HG02642 (cell line): ENCODE measurements at regions not wholly inside any gene's neighbourhood (a gene's known extent, or its start where the extent isn't known, plus 50 kb on each side); places are given as distances from the start of the nearest gene placed in this dataset.
"Not testable (repeated sequence)": the region's sequence is repeated elsewhere in the genome, so short reads cannot be mapped to it uniquely, and the experiment has no call there.

Experiments used
- ATAC-seq: cut with Tn5 transposase; IDR thresholded peaks from one replicate; pipeline ENCODE4 v1.9.1; 2021; ENCODE audit warnings: mild to moderate bottlenecking; ENCODE audit not compliant: unreplicated experiment, poor library complexity

- no peak for ATAC-seq
Observed at GRCh38 chr5:166596043-166596442, 1695.4 kb upstream of the WWC1 start.

DNA sequence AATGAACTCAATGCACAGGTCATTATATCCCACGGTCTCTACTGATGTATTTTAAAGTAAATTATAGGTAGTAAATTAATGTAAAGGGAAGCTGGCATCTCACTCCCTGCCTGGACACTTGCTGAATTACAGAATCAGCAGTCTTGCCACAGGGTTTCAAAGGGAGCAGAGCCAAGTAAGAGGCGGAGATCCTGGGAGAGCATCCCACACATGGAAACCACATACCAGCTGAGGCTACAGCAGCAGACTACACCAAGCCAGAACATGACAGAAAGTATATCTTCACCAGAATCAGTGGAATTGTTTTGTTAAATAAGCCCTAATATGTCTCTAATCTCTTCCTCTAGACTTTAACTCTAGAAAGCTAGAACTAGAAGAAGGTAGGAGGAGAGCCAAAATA is 1689.2 kb upstream of the WWC1 start:
- ATAC-seq, result no peak

DNA sequence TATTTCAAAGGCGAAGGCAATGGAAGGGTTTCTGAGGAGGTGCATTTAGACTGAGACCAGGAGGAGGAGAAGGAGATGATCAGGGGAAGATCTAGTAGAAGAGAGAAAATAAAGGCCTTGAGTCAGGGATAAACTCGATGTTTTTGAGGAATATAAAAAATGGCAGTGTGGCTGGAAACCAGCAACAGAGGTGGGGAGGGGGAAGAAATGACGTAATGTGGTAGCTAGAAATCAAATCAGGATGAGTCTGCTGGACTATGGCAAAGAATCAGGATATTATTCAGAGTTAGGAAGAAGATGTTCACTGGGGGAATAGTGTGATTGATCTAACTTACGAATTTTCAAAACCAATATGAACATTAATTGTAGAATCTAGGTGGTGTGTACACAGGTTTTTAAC is 1673.9 kb upstream of the WWC1 start:
- no peak for ATAC-seq

GRCh38 chr5:166618526-166618925 is 1672.9 kb upstream of the WWC1 start:
- no peak for ATAC-seq

GRCh38 chr5:166624573-166624972 is 1666.9 kb upstream of the WWC1 start:
- ATAC-seq, result no peak

DNA sequence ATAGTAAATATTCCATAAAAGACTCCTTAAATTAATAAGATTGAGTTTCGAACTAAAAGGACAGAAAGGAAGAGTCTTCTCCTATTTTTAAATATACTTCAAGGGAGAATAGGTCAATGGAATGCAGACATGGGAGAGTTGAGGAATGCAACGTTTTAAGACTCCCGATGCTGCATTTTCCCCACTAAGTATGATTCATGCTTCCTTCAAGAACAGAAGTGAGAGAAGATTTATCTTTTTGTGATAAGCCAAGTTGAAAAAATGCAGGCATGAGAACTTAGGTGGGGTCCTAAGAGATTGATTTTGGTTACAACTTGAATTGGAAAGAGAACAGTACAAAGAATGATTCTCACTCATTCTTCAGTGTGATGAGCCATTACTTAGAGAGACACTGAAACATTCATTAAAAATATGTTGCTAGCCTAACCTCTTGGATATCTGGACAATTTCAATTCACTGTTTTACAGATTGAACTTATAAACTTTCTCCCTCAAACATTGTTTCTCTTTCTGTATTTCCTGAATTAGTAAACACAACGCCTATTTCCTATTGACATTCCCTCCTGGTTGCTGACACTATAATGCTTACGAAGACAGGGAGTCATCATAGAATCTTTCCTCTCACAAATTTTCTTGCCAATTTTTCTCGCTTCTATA is 1666.1 kb upstream of the WWC1 start:
- ATAC-seq, result no peak

GRCh38 chr5:166637295-166637694 is 1654.2 kb upstream of the WWC1 start:
- ATAC-seq, result no peak

GRCh38 chr5:166639151-166639550 is 1652.3 kb upstream of the WWC1 start:
- ATAC-seq, result no peak

DNA sequence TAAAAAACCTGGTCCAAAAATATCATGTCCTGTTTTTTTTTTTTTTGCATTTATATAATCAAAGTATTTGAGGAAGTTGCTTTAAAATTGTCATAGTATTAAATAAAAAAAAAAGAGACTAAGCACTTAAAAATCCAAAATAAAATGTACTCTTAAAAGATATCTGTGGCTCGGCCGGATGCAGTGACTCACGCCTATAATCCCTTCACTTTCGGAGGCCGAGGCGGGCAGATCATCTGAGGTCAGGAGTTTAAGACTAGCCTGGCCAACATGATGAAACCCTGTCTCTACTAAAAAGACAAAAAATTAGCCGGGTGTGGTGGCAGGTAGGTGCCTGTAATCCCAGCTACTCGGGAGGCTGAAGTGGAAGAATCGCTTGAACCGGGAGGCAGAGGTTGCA is 1651.3 kb upstream of the WWC1 start:
- ATAC-seq, result not testable (repeated sequence)

DNA sequence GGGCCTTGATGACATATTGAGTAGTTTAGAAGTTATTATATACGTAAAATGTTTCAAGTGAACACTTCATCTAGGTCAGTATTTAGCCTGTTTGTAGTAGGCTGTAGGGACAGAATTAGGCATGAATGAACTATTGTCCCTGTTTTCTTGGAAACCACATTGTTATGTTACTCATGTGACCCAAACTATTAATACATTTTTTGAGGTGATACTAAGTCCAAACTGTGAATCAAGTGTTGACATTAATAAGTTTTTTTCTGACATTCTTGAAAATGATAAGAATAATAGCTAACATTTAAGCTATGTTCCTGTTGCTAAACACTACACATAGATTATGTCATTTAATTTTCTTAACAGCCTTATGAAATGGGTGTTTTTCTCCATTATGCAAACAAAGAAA is 1642.7 kb upstream of the WWC1 start:
- no peak for ATAC-seq

DNA sequence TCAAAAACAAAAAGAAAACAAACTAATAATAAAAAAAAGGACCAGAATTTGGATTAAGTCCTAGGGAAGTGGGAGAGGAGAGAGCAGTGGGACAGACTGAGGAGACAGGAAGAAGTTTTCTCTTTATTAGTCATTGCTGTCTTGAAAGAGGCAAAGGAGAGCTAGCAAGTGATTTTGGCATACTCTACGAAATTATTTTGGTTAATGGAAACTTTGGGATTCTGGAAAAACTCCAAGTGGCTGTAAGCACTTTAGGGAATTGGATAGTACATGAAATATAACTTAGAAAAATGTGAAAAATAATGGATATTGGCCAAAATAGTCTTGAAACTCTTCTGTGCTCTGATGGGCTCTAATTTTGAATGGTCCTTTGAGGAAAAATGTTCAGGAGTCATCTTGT is 1641.8 kb upstream of the WWC1 start:
- ATAC-seq, result no peak

- ATAC-seq, result no peak
Observed at GRCh38 chr5:166651234-166651633, 1640.2 kb upstream of the WWC1 start.

DNA sequence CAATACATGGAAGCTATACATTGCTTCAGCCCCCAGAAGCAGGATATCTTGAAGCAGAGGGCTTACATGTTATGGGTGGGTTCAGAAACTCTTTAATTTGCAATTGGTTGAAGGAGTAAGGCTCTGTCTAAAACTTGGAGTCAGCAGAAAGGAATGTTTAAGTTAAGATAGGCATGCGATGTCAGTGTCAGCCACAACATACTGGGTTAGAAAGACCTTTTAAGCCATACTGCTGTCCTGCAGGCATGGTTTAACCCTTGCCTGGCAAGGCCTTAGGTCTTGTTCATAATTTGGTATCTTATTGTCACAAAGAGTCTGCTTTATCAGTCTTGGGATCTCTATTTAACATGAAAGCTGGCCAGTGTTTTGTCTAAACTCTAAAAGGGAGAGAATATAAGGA is 1619.6 kb upstream of the WWC1 start:
- ATAC-seq, result no peak

GRCh38 chr5:166672431-166672830 is 1619.0 kb upstream of the WWC1 start:
- no peak for ATAC-seq

DNA sequence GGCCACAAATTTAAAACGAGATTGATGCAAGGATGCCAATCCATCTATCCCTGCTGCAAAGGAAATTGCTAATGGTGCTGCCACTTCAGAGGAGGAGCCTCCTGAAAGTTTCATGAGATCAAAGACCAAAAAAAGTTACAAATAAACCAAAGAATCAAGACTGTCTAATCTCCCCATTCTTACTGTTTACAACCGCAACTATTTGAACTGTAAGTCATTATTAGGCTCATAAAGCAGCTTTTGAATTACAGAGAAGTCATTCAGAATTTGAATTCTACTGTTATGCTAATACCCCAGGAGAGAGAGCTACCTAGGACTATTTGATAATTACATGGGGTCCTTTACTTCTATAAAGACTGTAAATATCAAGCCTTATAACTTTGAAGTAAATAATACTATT is 1613.6 kb upstream of the WWC1 start:
- no peak for ATAC-seq

DNA sequence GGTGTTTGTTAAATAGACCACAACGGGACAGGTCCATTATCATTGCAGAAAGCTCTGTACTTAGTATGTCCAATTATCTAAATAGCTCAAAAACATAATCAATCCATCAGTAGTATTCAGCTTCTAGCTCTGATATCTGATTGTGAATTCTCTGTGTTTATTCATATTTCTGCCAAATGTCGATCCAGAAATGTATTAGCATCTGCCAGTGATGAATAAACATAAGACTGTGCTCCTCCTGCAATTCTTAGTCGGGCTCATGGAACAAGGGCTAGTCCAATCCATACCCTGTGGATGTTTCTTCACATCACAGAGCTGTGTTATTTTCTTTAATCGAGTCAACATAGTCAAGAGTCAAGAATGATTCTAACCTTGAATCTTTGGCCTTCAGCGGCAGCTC is 1612.1 kb upstream of the WWC1 start:
- no peak for ATAC-seq

- no peak for ATAC-seq
Observed at GRCh38 chr5:166695326-166695725, 1596.1 kb upstream of the WWC1 start.

- ATAC-seq, result no peak
Observed at GRCh38 chr5:166708291-166708690, 1583.2 kb upstream of the WWC1 start.

DNA sequence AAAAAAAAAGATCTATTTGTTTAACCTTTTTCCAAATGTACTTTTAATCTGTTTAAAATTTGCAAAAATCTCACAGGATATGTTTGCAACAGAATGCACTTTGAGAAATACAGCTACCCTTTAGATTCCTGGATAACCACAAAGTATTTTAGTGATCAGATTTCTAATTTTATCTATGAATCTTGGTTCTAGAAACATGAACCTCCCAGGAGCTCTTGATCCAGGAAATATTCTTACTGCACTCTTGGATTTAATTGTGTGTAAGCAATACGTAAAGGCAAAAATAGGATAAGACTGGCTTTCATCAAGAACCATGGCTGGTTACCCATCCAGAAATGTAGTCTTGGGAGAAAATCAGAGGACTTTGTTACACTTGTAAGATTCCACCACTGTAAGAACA is 1581.8 kb upstream of the WWC1 start:
- ATAC-seq, result no peak

DNA sequence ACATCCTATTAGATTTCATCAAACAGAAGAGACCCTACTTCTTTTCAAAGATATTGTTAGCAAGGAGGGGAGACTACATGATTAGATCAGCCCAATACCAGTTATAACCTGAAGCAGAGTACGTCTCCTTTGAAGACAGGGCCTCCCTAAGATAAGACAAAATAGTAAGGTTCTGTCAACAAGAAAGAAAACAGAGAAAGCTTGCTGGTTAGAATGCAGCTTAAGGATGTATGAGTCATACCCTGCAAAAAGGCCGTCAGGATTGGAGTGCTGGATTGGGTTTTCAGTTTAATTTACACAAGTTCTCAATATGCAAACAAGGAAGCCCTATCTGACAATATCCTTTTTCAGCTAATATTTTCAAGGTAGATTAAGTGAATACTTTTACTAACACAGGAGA is 1581.2 kb upstream of the WWC1 start:
- no peak for ATAC-seq

GRCh38 chr5:166712447-166713185 is 1578.8 kb upstream of the WWC1 start:
- no peak for ATAC-seq

GRCh38 chr5:166713295-166713694 is 1578.2 kb upstream of the WWC1 start:
- no peak for ATAC-seq
